GM12864 (cell line): ENCODE measurements at regions not wholly inside any gene's neighbourhood (a gene's known extent, or its start where the extent isn't known, plus 50 kb on each side); places are given as distances from the start of the nearest gene placed in this dataset.

ENCODE experiments used
- DNase-seq: peaks from one replicate; pipeline ENCODE4 v3.0.0-alpha.2; 2011; ENCODE audit warnings: low read depth
- H3K4me3 ChIP-seq: 2 replicates; pipeline ENCODE4 v1.5.1; 2011; ENCODE audit warnings: mild to moderate bottlenecking, low read depth, low read length, control low read depth
- TF ChIP-seq, protein P1 (sequence below): IDR thresholded peaks from 2 replicates; pipeline ENCODE4 v1.5.1; 2011; ENCODE audit warnings: low read depth, mild to moderate bottlenecking, moderate library complexity, low read length, control low read depth, inconsistent platforms; ENCODE audit errors: missing control alignments

DNA sequence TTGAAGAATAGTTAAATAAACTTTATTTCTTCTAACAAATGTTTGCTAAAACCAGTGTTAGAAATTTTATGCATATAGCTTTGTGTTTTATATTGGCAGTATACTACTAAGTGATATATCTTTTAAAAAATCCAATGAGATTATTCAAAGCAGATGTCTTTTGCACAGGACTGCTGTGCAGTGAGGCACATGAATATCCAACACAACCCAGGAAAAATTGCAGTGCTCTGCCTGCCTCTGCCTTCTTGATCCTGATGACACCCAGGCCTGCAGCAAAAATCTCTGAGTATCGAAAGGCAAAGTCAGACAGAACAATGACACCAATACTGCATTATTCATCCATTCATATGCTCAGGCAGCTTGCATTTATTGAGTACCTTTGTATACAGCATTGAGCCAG lies 1076.5 kb upstream of the ARRDC3 start:
- TF ChIP-seq, protein P1, sequence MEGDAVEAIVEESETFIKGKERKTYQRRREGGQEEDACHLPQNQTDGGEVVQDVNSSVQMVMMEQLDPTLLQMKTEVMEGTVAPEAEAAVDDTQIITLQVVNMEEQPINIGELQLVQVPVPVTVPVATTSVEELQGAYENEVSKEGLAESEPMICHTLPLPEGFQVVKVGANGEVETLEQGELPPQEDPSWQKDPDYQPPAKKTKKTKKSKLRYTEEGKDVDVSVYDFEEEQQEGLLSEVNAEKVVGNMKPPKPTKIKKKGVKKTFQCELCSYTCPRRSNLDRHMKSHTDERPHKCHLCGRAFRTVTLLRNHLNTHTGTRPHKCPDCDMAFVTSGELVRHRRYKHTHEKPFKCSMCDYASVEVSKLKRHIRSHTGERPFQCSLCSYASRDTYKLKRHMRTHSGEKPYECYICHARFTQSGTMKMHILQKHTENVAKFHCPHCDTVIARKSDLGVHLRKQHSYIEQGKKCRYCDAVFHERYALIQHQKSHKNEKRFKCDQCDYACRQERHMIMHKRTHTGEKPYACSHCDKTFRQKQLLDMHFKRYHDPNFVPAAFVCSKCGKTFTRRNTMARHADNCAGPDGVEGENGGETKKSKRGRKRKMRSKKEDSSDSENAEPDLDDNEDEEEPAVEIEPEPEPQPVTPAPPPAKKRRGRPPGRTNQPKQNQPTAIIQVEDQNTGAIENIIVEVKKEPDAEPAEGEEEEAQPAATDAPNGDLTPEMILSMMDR = no peak
- H3K4me3 ChIP-seq = no peak overlapping the region
- no peak for DNase-seq

DNA sequence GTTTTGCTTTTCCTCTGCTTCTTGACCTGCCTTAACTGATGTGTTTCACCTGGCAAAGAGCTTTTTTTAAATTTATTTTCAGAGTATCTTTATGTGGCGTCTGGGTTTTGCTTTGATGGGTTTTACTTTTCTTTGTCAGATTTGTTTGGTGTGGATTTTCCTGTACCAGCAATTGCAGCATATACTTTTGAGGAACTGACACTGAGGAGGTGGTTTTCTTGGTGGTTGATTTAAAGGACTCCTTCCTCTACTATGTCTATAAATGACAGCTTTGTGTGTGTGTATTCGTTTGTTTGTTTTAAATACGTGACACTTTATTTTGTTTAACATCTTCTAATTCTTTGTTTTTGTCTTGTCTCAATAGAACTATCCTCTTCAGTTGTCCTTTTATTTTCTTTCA lies 1071.9 kb upstream of the ARRDC3 start:
- H3K4me3 ChIP-seq = no peak overlapping the region
- TF ChIP-seq, protein P1 = no peak
- peak; percentile 58 for DNase-seq

DNA sequence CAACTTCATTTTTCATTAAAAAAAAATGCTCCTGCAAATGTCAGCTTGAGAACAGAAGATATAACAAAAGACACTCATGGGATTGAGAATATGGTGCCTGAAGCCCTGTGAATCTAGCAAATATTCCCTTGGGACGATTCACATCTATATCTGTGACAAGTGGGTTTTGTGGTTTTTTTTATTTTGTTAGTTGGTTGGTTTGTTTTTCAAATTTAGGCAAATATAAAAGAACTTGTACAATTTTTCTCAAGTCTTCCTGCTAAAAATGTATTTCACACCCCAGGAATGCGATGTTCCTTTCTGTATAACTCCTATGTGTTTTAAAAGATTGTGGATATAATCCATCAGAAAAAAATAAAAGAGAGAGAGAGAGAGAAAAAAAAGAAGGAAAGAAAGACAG lies 1061.8 kb upstream of the ARRDC3 start:
- no peak for DNase-seq
- TF ChIP-seq, protein P1 = no peak
- H3K4me3 ChIP-seq = no peak overlapping the region

DNA sequence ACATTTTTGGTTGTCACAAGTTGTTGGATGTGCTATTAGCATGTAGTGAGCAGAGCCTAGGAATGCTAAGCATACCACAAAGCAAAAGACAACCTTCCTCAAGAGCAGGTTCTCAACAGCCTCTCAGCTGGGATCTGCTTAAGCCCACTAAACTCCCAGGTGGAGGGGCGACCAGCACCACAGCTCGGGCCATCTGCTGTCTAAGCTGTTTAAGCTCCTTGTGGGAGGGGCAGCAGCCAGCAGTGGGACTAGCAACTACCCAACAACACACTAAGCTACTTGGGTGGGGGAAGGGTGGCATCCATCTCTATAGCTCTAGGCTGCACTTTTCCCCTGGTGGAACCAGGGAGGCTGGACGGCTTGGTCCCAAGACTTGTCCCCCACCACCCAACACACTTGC lies 1052.7 kb upstream of the ARRDC3 start:
- no peak overlapping the region for H3K4me3 ChIP-seq
- TF ChIP-seq, protein P1 = no peak
- DNase-seq = no peak

DNA sequence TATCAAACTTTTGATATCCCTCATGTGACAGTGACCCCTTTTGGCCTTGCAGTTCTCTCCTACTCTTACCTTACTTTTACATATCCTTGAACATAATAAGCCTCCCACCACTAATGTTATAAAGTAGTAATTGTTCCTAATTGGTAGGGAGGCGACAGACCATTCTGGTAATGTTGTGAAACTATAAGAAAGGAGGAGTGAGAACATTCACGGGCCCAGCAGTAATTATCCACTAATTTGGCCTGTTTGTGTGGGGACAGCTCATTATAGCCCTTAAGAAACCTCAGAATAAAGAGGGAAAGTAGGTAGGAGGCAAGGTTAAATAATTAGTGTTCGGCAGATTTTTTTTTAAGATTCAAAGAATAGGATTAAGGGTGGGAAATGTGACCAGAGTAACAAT lies 1046.5 kb upstream of the ARRDC3 start:
- DNase-seq = no peak
- no peak overlapping the region for H3K4me3 ChIP-seq
- TF ChIP-seq, protein P1 = no peak

DNA sequence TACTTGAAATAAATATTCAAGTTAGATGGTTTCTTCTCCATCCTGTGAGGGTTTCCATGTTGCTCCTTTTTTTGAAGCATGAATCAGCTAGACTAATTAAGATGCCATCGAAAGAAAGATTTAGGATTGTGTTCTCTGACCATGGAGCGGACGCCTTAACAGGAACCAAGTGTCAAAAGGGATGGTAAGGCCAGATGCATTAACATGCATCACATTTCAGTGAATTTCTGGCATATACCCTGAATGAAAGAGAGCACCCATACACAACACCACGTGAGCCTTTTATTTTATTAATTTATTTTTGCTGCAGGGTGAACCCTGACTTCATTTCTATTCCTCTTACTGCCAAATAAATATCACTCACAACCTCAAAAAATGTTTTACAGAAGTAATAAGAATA lies 1045.3 kb upstream of the ARRDC3 start:
- TF ChIP-seq, protein P1 = no peak
- no peak overlapping the region for H3K4me3 ChIP-seq
- DNase-seq = no peak

DNA sequence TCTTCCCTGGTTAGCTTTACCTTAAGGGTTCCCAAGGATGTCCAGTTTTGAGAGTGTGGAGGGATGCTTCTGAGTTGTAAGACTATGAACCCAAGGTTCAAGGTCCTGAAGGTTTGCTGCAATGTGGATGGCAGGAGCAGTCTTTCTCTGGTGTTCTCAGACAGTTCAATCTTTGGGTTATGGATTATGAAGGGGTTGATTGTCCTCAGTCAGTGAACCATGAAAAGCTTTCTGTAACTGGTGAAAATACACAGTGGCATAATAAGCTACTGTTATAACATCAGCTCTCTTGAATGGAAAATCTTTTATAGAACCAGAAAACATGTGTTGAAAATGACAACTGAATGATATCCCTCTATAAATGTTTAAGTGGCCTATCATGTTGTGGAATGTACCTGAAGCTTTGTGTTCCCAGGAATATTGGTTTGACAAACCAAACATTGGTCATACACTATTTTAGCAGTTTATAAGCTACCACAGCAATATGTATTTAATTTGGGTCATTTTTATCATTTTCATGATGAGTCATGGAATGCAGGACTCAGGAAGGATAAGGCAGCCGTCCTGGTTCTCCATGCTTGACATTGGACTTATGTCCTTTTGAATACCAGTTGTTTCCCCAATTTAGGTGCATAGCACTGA lies 1041.8 kb upstream of the ARRDC3 start:
- no peak for DNase-seq
- TF ChIP-seq, protein P1 = no peak
- no peak overlapping the region for H3K4me3 ChIP-seq
